ENCODE measurements at regions not wholly inside any gene's neighbourhood (a gene's known extent, or its start where the extent isn't known, plus 50 kb on each side); places are given as distances from the start of the nearest gene placed in this dataset.

GRCh38 chr12:107464644-107465043 is 221.0 kb upstream of the PWP1 start:
- ATAC-seq (ENCODE audit: low FRiP score) (no peak), DNase-seq (ENCODE audit: low spot score) (no peak)
- TF ChIP-seq, protein P1, sequence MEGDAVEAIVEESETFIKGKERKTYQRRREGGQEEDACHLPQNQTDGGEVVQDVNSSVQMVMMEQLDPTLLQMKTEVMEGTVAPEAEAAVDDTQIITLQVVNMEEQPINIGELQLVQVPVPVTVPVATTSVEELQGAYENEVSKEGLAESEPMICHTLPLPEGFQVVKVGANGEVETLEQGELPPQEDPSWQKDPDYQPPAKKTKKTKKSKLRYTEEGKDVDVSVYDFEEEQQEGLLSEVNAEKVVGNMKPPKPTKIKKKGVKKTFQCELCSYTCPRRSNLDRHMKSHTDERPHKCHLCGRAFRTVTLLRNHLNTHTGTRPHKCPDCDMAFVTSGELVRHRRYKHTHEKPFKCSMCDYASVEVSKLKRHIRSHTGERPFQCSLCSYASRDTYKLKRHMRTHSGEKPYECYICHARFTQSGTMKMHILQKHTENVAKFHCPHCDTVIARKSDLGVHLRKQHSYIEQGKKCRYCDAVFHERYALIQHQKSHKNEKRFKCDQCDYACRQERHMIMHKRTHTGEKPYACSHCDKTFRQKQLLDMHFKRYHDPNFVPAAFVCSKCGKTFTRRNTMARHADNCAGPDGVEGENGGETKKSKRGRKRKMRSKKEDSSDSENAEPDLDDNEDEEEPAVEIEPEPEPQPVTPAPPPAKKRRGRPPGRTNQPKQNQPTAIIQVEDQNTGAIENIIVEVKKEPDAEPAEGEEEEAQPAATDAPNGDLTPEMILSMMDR (IDR thresholded peaks at IDR 0.05): no peak

- DNase-seq (ENCODE audit: low spot score) (no peak), ATAC-seq (ENCODE audit: low FRiP score) (no peak)
- TF ChIP-seq, protein P1 (IDR thresholded peaks at IDR 0.05): no peak
Measured at GRCh38 chr12:107465625-107466024, 220.0 kb upstream of the PWP1 start.

DNA sequence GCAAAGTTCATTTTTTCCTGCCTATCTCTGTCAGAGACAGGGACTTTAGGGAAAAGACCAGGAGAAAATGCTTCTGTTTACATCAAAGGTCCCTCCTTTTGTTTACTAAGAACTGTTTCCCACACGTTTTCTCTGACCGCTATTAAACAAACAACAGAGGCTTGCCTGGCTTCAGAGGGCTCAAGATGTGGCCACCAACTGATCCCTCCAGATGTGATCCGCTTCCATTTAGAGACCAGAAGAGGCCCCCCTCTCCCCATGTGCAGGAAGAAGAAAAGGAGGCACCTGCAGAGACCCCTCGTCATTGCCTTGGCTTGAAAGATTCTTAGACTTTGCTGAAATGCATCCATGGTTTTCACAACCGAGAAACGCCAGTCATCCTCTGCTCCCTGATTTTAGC is 217.9 kb upstream of the PWP1 start:
- TF ChIP-seq, protein P1 (IDR thresholded peaks at IDR 0.05): no peak
- no peak for DNase-seq (ENCODE audit: low spot score)
- ATAC-seq (ENCODE audit: low FRiP score): no peak

DNA sequence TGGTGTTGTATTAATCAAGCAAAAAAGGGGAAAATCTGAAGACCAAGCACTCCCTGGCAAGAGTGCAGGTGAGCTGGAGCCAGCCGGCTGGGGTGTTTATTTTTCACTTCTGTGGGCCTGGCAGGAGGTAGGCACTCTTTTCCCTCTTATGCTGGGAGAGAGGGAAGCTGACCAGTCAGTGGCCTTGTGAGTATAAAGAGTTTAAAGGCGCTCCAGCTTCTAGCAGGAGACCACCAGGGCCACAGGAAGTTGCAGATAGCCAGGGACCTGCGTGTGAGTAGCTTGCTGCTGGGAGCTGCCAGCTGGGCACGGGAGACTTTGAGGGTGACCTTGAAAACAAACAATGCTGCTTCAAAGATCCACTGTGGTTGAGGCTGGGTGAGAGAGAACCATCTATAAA is 217.4 kb upstream of the PWP1 start:
- no peak for DNase-seq (ENCODE audit: low spot score)
- ATAC-seq (ENCODE audit: low FRiP score): no peak
- TF ChIP-seq, protein P1 (IDR thresholded peaks at IDR 0.05): no peak

- TF ChIP-seq, protein P1 (IDR thresholded peaks at IDR 0.05): no peak
- DNase-seq (ENCODE audit: low spot score) (no peak), ATAC-seq (ENCODE audit: low FRiP score) (no peak)
Measured at GRCh38 chr12:107469011-107469410, 216.6 kb upstream of the PWP1 start.

DNA sequence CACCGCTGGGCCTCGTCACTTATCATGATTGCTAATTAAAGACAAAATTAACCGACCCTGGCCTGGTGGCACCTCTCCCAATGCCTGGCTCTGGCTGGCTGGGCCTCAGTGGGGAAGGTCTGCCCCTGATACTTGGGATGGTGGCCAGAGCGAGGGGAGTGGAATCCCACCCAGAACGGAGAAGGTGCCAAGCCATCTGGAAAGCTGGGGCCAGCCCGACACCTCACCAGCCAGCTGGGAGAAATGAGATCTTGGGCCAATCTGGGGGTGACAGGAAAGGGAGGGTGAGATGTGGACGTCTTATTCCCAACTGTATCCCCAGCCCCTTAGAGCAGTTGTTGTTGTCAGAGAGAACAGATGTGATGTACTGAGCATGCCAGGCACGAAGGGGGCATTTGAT is 215.0 kb upstream of the PWP1 start:
- no peak for ATAC-seq (ENCODE audit: low FRiP score)
- TF ChIP-seq, protein P1 (IDR thresholded peaks at IDR 0.05): no peak
- no peak for DNase-seq (ENCODE audit: low spot score)

DNA sequence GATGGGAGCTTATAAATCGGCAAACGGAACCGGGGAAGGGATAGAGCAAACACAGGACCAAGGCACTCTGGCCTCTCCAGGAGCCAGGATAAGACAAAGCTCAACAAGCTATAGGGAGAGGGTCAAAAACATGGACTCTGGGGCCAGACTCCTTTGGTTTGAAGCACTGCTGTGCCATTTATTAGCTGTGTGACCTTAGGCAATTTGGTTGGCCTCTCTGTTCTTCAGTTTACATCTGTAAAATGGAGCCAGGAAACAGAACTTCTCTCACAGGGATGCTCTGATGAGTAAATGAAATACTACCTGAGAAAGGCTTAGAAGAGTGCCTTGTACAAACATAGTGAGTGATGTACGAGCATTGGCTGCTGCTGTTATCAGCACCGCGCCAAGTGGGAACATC is 213.3 kb upstream of the PWP1 start:
- TF ChIP-seq, protein P1 (IDR thresholded peaks at IDR 0.05): no peak
- no peak for ATAC-seq (ENCODE audit: low FRiP score)
- DNase-seq (ENCODE audit: low spot score): no peak

All from omental fat pad (tissue), 3 donors.